ENCODE measurements at regions not wholly inside any gene's neighbourhood (a gene's known extent, or its start where the extent isn't known, plus 50 kb on each side); places are given as distances from the start of the nearest gene placed in this dataset.

GRCh38 chr7:156071612-156072011 is 259.3 kb upstream of the SHH start:
- TF ChIP-seq TAF1 (IDR thresholded peaks at IDR 0.05; ENCODE audit: low read depth, low read length) (no peak), POLR2A (IDR thresholded peaks at IDR 0.05; ENCODE audit: low read depth, low read length) (no peak)
